Muscle of leg (tissue), 3 donors: ENCODE measurements at regions not wholly inside any gene's neighbourhood (a gene's known extent, or its start where the extent isn't known, plus 50 kb on each side); places are given as distances from the start of the nearest gene placed in this dataset.
"Not testable (repeated sequence)": the region's sequence is repeated elsewhere in the genome, so short reads cannot be mapped to it uniquely, and the experiment has no call there.

ENCODE experiments used
- DNase-seq: peaks from one replicate; pipeline ENCODE4 v3.0.0; 2013
- H3K27ac ChIP-seq: one replicate; pipeline ENCODE4 v1.5.1; 2013; ENCODE audit warnings: mild to moderate bottlenecking, low read length, control low read depth
- H3K27me3 ChIP-seq: one replicate; pipeline ENCODE4 v1.6.1; 2013; ENCODE audit warnings: low read length; ENCODE audit not compliant: control insufficient read depth, insufficient read depth
- H3K36me3 ChIP-seq: one replicate; pipeline ENCODE4 v1.6.1; 2013; ENCODE audit warnings: low read length; ENCODE audit not compliant: control insufficient read depth, insufficient read depth
- H3K4me1 ChIP-seq: one replicate; pipeline ENCODE4 v1.6.1; 2013; ENCODE audit warnings: low read length; ENCODE audit not compliant: control insufficient read depth, insufficient read depth
- H3K4me3 ChIP-seq: one replicate; pipeline ENCODE4 v1.5.1; 2013; ENCODE audit warnings: low read length, control low read depth
- H3K9me3 ChIP-seq: replicated peaks from 2 replicates; pipeline ENCODE4 v1.6.1; 2013; ENCODE audit warnings: low read depth, low read length; ENCODE audit not compliant: control insufficient read depth
- WGBS: methylation state at CpG from one replicate; pipeline ENCODE4 v1.1.5; 2013; ENCODE audit warnings: missing lambda C conversion rate; ENCODE audit not compliant: insufficient coverage; 5-methylcytosine and 5-hydroxymethylcytosine counted together

GRCh38 chr4:148857239-148857972 lies 415.2 kb upstream of the NR3C2 start:
- H3K4me3 ChIP-seq, result no peak overlapping the region
- WGBS, result 0% methylated on average over 1 of the region's 4 CpGs
- no peak overlapping the region for H3K27ac ChIP-seq
- no peaks in the 10 kb centered on the region for H3K36me3 ChIP-seq
- H3K27me3 ChIP-seq, result no peaks in the 10 kb centered on the region
- no peaks in the 10 kb centered on the region for H3K9me3 ChIP-seq
- peak; percentile 46 for DNase-seq
- no peaks in the 10 kb centered on the region for H3K4me1 ChIP-seq

GRCh38 chr4:148854203-148854602 lies 412.0 kb upstream of the NR3C2 start:
- H3K36me3 ChIP-seq, result no peaks in the 10 kb centered on the region
- H3K4me3 ChIP-seq, result no peak overlapping the region
- no peaks in the 10 kb centered on the region for H3K9me3 ChIP-seq
- no peak for DNase-seq
- no peaks in the 10 kb centered on the region for H3K4me1 ChIP-seq
- no peaks in the 10 kb centered on the region for H3K27me3 ChIP-seq
- H3K27ac ChIP-seq, result no peak overlapping the region

- DNase-seq, result no peak
- H3K4me1 ChIP-seq, result no peaks in the 10 kb centered on the region
- no peak overlapping the region for H3K4me3 ChIP-seq
- H3K27me3 ChIP-seq, result no peaks in the 10 kb centered on the region
- no peak overlapping the region for H3K27ac ChIP-seq
- H3K9me3 ChIP-seq, result no peaks in the 10 kb centered on the region
- H3K36me3 ChIP-seq, result no peaks in the 10 kb centered on the region
- no CpG with 5 or more reads among the region's 3 CpGs for WGBS
These were observed 410.0 kb upstream of the NR3C2 start for GRCh38 chr4:148852092-148852699.

- H3K27me3 ChIP-seq, result no peaks in the 10 kb centered on the region
- H3K27ac ChIP-seq, result no peak overlapping the region
- no peaks in the 10 kb centered on the region for H3K36me3 ChIP-seq
- no peaks in the 10 kb centered on the region for H3K4me1 ChIP-seq
- H3K4me3 ChIP-seq, result no peak overlapping the region
- 67% methylated on average over 1 of the region's 2 CpGs for WGBS
- DNase-seq, result no peak
- no peaks in the 10 kb centered on the region for H3K9me3 ChIP-seq
These were observed 408.2 kb upstream of the NR3C2 start for GRCh38 chr4:148850257-148850995.

- Histone ChIP-seq H3K4me1 (no peaks in the 10 kb centered on the region), H3K9me3 (no peaks in the 10 kb centered on the region), H3K4me3 (no peak overlapping the region), H3K27me3 (no peaks in the 10 kb centered on the region), H3K27ac (no peak overlapping the region), H3K36me3 (no peaks in the 10 kb centered on the region)
- 75% methylated on average over 2 of the region's 2 CpGs for WGBS
- DNase-seq, result no peak
These were observed 407.4 kb upstream of the NR3C2 start for GRCh38 chr4:148849581-148849980.

GRCh38 chr4:148847544-148848255 lies 405.5 kb upstream of the NR3C2 start:
- Histone ChIP-seq H3K4me1 (no peaks in the 10 kb centered on the region), H3K4me3 (no peak overlapping the region), H3K36me3 (no peaks in the 10 kb centered on the region), H3K27ac (no peak overlapping the region), H3K9me3 (no peaks in the 10 kb centered on the region), H3K27me3 (no peaks in the 10 kb centered on the region)
- WGBS, result 78% methylated on average over 6 of the region's 10 CpGs
- no peak for DNase-seq

GRCh38 chr4:148845609-148846008 lies 403.4 kb upstream of the NR3C2 start:
- peak; percentile 54 for DNase-seq
- Histone ChIP-seq H3K4me1 (no peaks in the 10 kb centered on the region), H3K27me3 (no peaks in the 10 kb centered on the region), H3K27ac (no peak overlapping the region), H3K9me3 (no peaks in the 10 kb centered on the region), H3K36me3 (no peaks in the 10 kb centered on the region), H3K4me3 (no peak overlapping the region)
- WGBS, result 60% methylated on average over 1 of the region's 1 CpG

GRCh38 chr4:148843625-148844024 lies 401.4 kb upstream of the NR3C2 start:
- DNase-seq, result no peak
- H3K4me1 ChIP-seq, result no peaks in the 10 kb centered on the region
- no peaks in the 10 kb centered on the region for H3K36me3 ChIP-seq
- H3K27ac ChIP-seq, result no peak overlapping the region
- H3K27me3 ChIP-seq, result no peaks in the 10 kb centered on the region
- H3K4me3 ChIP-seq, result no peak overlapping the region
- no peaks in the 10 kb centered on the region for H3K9me3 ChIP-seq
- no CpG with 5 or more reads among the region's 3 CpGs for WGBS

GRCh38 chr4:148842843-148843242 lies 400.6 kb upstream of the NR3C2 start:
- Histone ChIP-seq H3K4me3 (no peak overlapping the region), H3K27me3 (no peaks in the 10 kb centered on the region), H3K4me1 (no peaks in the 10 kb centered on the region), H3K36me3 (no peaks in the 10 kb centered on the region), H3K9me3 (no peaks in the 10 kb centered on the region), H3K27ac (no peak overlapping the region)
- WGBS, result no CpG with 5 or more reads among the region's 3 CpGs
- no peak for DNase-seq

- DNase-seq, H3K9me3 ChIP-seq, H3K27ac ChIP-seq, H3K4me3 ChIP-seq, H3K36me3 ChIP-seq, H3K27me3 ChIP-seq, H3K4me1 ChIP-seq: not testable (repeated sequence)
- WGBS, result no CpG with 5 or more reads among the region's 2 CpGs
These were observed 395.4 kb upstream of the NR3C2 start for GRCh38 chr4:148837571-148837970.
